ENCODE measurements at regions not wholly inside any gene's neighbourhood (a gene's known extent, or its start where the extent isn't known, plus 50 kb on each side); places are given as distances from the start of the nearest gene placed in this dataset.

GRCh38 chr11:19323502-19323901 is 82.8 kb upstream of the E2F8 start:
- no peaks in the 10 kb centered on the region; the same call in 1 of the 2 replicates for H3K27me3 ChIP-seq (replicated peaks; ENCODE audit: control insufficient read depth, insufficient read depth, low read length)
- peak; percentile 44 for TF ChIP-seq CTCF (IDR thresholded peaks at IDR 0.05; ENCODE audit: insufficient read depth, low read length, poor library complexity, severe bottlenecking)
- no peaks in the 10 kb centered on the region for H3K36me3 ChIP-seq (ENCODE audit: control insufficient read depth, insufficient read depth, low read length)
- no peak overlapping the region for H3K4me3 ChIP-seq (replicated peaks; ENCODE audit: low read depth, low read length)
- DNase-seq (ENCODE audit: extremely low read depth, insufficient read length), result no peak

- H3K36me3 ChIP-seq (ENCODE audit: control insufficient read depth, insufficient read depth, low read length), result no peaks in the 10 kb centered on the region
- TF ChIP-seq CTCF (IDR thresholded peaks at IDR 0.05; ENCODE audit: insufficient read depth, low read length, poor library complexity, severe bottlenecking), result no peak
- no peaks in the 10 kb centered on the region; the same call in 1 of the 2 replicates for H3K27me3 ChIP-seq (replicated peaks; ENCODE audit: control insufficient read depth, insufficient read depth, low read length)
- DNase-seq (ENCODE audit: extremely low read depth, insufficient read length), result no peak
- H3K4me3 ChIP-seq (replicated peaks; ENCODE audit: low read depth, low read length), result no peak overlapping the region
These were observed 80.6 kb upstream of the E2F8 start for GRCh38 chr11:19321351-19321750.

- DNase-seq (ENCODE audit: extremely low read depth, insufficient read length), result no peak
- TF ChIP-seq CTCF (IDR thresholded peaks at IDR 0.05; ENCODE audit: insufficient read depth, low read length, poor library complexity, severe bottlenecking), result no peak
These were observed 80.1 kb upstream of the E2F8 start for GRCh38 chr11:19320827-19321226.

GRCh38 chr11:19316434-19316833 is 75.7 kb upstream of the E2F8 start:
- Histone ChIP-seq H3K36me3 (ENCODE audit: control insufficient read depth, insufficient read depth, low read length) (no peaks in the 10 kb centered on the region), H3K4me3 (replicated peaks; ENCODE audit: low read depth, low read length) (no peak overlapping the region), H3K27me3 (replicated peaks; ENCODE audit: control insufficient read depth, insufficient read depth, low read length) (no peaks in the 10 kb centered on the region; the same call in none of the 2 replicates)
- no peak for DNase-seq (ENCODE audit: extremely low read depth, insufficient read length)
- TF ChIP-seq CTCF (IDR thresholded peaks at IDR 0.05; ENCODE audit: insufficient read depth, low read length, poor library complexity, severe bottlenecking), result no peak

More at GRCh38 chr11:19320827-19321226, 80.1 kb upstream of the E2F8 start:
- Histone ChIP-seq H3K4me3 (replicated peaks; ENCODE audit: low read depth, low read length) (no peak overlapping the region), H3K27me3 (replicated peaks; ENCODE audit: control insufficient read depth, insufficient read depth, low read length) (no peaks in the 10 kb centered on the region; the same call in 1 of the 2 replicates), H3K36me3 (ENCODE audit: control insufficient read depth, insufficient read depth, low read length) (no peaks in the 10 kb centered on the region)

GRCh38 chr11:19315511-19315910 is 74.8 kb upstream of the E2F8 start:
- Histone ChIP-seq H3K36me3 (ENCODE audit: control insufficient read depth, insufficient read depth, low read length) (no peaks in the 10 kb centered on the region), H3K4me3 (replicated peaks; ENCODE audit: low read depth, low read length) (no peak overlapping the region), H3K27me3 (replicated peaks; ENCODE audit: control insufficient read depth, insufficient read depth, low read length) (no peaks in the 10 kb centered on the region; the same call in none of the 2 replicates)
- TF ChIP-seq CTCF (IDR thresholded peaks at IDR 0.05; ENCODE audit: insufficient read depth, low read length, poor library complexity, severe bottlenecking), result no peak
- no peak for DNase-seq (ENCODE audit: extremely low read depth, insufficient read length)

- no peak overlapping the region for H3K4me3 ChIP-seq (replicated peaks; ENCODE audit: low read depth, low read length)
These were observed 72.4 kb upstream of the E2F8 start for GRCh38 chr11:19313140-19313539.

More at GRCh38 chr11:19313140-19313539, 72.4 kb upstream of the E2F8 start:
- Histone ChIP-seq H3K27me3 (replicated peaks; ENCODE audit: control insufficient read depth, insufficient read depth, low read length) (no peaks in the 10 kb centered on the region; the same call in 1 of the 2 replicates), H3K36me3 (ENCODE audit: control insufficient read depth, insufficient read depth, low read length) (no peaks in the 10 kb centered on the region)
- no peak for DNase-seq (ENCODE audit: extremely low read depth, insufficient read length)
- TF ChIP-seq CTCF (IDR thresholded peaks at IDR 0.05; ENCODE audit: insufficient read depth, low read length, poor library complexity, severe bottlenecking), result no peak
